ENCODE measurements at regions not wholly inside any gene's neighbourhood (a gene's known extent, or its start where the extent isn't known, plus 50 kb on each side); places are given as distances from the start of the nearest gene placed in this dataset.

GRCh38 chr18:51363384-51363783, 165.9 kb upstream of the MEX3C start:
- TF ChIP-seq CTCF (conservative IDR thresholded peaks at IDR 0.05; ENCODE audit: low read depth, low read length) (no peak), EZH2 (IDR thresholded peaks at IDR 0.05; ENCODE audit: low read length, unreplicated experiment) (no peak)
